Stimulated activated naive CD4-positive, alpha-beta T cell (primary cell): ENCODE measurements at regions not wholly inside any gene's neighbourhood (a gene's known extent, or its start where the extent isn't known, plus 50 kb on each side); places are given as distances from the start of the nearest gene placed in this dataset.
"Not testable (repeated sequence)": the region's sequence is repeated elsewhere in the genome, so short reads cannot be mapped to it uniquely, and the experiment has no call there.

Source experiments
- DNase-seq, 6 experiments: peaks; one replicate each; lab custom pipeline; 2025; lab: John Stamatoyannopoulos, UW

DNA sequence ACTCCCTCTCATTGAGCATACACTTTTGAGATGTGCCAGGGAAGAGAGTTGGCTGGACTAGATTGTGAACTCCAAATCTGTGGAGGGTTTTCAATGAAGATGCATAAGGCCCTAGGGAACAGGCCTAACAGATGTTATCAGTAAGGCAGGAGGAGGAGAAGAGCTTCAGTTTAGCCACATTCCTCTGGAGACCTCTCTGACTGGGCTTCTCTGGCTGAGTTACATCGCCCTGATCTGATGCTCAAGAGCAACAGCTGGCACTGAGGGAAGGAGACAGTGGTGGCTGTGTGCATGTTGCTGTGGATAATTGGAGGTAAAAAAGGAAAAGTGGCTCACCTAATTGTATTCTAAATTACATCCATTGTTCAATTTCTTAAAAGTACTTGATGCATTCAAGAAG, 206.4 kb upstream of the CFAP20DC start:
- no peak for DNase-seq

DNA sequence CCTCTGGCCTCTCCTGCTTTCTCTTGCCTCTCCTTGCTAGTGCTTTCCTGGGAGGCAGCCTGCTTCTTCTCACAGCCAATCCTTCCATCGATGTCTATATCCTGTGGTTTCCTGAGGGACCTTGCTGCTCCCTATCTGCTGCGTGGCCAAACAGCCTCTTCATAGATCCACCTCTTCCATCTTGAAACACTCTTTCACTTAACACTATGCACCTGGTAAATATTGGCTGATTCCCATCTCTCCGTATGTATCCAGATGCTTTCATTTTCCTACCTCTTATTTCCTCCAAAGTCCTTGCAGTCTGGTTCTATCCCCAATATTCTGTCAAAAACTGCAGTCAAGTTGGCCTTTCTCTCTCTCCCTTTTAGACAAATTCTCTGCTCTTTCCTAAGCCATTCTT, 205.2 kb upstream of the CFAP20DC start:
- DNase-seq, result no peak

DNA sequence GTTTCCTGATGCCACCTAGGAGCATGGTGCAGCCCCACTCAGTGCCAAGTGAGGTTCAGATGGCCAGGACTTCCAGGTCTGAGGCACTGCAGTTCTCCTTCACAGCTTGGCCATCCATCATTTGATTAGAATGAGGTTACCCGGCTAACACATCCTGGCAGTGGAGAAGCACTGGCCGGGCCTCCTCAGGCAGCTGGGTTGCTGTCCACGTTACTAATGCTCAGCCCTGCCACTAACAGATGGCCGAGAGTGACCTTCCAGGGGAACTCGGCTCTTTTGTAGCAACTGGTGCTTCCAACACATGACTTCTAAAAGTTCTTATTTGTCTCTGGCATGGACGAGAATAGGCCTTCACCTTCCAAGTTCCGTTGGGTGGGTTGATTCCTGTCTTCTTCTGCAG, 204.6 kb upstream of the CFAP20DC start:
- no peak for DNase-seq

DNA sequence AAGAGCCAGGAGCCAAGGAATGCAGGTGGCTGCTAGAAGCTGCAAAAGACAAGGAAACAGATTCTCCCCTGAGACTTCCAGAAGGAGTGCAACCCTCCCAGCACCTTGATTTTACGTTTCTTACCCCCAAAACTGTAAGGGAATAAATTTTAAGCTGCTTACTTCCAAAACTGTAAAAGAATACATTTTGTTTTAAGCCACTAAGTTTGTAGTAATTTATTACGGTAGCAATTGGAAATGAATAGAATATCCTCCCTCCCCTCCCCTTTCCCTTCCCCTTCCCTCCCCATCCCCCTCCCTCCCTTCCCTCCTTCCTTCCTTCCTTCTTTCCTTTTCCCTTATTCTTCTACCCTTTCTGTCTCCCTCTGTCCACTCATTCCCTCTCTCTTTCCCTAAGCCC, 203.7 kb upstream of the CFAP20DC start:
- no peak for DNase-seq

DNA sequence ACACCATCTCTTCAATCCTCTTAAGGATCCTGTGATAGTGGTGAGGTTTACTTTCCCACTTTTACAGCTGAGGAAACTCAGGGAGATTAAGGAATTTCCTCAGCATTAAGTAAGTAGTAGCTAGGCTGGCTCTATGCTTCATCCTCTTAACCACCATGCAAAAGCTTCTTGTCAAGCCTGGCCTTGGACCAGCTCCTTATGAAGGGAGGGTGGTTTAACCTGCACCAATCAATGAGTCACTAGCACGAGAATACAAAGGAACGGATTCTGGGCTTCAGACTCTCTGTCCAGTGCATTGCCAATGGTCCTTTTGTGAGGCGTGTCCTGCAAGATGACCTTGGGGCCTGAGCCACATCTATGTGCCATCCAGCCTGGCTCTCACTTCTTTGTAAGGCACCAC, 202.0 kb upstream of the CFAP20DC start:
- no peak for DNase-seq

DNA sequence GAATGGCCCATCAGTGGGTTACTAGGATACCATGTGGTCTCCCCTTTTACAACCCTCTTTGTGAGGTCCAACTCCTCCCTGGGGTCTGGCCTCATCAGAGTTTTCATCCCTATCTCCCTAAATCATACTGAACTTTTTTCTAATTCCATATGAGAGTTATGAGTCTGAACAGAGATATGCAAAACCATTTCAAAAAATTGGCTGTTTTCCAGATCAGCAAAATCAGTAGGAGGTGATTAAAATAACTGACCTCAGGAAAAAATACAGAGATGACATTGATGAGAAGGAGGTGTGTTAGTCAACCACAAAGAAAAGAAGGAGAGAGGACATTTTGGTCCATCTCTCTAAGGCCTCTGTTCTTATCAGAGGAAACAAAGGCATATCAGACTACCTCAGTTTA, 200.8 kb upstream of the CFAP20DC start:
- DNase-seq, result no peak

DNA sequence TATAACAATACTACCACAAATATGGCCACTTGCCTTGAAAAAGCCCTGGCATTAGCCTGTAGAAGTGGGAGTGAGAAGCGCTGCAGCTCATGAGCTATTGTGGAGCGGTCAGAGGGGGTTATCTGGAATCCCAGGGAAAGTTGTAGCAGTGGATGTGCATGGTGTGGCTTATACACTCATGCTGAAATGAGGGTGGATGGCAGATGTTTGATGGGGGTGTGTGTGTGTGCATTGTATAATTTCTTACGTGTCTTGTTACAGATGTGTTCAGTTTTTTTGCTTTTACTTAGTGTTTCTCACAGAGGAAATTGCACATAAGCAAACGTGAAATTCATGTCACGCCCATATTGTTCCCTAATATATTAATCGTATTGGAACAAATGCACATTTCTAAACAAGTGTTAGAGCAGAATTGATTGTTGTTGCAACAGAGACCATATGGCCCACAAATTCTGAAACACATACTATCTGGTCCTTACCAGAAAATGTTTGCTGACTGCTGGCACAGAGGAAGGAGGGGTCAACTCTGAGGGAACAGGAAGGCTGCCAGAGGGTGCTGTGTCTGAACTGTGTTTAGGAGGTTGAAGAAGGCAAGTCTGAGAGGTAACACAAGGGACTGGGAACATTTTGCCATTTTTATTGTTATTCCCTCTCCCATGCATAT, 200.0 kb upstream of the CFAP20DC start:
- no peak for DNase-seq

DNA sequence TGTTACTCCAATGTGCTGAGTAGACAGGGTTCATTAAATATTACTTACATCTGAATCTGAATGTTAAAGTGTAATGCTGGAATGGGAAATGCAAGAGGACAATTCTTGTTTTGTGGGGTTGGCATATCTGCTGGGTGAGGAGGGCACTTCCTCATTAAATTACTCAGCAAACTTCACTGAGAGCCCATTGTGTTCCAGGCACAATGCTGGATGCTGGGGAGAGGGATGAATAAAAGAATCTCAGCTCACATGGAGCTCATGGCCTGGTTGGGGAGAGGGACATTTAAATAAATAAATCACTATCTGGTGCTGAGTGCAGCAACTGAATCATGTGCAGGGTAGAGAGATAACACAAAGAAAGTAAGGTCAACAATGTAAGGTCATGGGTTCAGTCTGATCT, 199.2 kb upstream of the CFAP20DC start:
- no peak for DNase-seq

DNA sequence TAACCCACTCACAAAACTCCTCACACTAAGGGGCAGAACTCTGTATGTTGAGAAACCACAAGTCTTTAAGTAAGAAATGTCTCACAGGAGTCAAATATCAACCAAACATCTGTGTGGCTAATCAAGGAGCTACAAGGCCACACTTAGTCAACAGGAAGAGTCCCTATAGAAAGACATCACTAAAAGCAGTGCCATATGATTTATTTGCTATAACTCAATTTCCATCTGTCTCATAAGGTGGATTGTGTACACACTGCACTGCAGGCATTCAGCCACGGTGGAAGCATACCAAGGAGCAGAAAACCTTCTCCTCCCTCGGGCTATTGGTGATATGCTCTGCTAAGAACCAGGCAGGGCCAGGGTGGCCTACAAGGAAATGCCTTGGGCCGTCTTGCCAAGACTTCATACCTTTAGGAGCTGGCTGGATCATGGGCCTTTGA, 197.6 kb upstream of the CFAP20DC start:
- DNase-seq, result no peak

DNA sequence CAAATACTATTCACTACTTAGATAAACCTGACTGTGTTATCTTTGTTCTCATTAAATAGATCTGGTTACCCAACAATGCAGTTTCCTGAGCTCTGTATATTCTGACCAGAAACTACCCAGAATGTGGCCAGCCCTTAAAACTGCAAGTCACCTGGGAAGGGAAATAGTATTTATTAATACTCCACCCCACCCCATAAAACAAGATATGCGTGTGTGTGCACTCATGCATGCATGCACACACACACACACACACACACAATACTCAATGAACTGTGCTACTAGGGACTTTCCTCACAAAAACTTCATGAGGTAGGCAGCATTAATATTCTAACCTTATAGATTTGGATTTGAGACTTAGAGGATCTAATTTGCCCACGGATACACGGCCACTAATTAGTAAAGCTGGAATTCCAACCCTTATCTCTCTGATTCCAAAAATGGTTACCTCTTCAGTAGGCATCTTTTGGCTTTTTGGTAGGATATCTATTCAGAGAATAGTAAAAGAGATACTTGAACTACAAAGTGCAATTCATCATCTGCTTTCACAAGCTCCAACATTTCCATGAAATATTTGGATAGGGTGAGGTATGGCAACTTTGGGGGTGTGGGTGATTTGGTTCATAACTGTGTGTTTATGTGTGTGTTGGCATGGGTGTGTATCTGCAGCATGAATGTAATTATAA, 197.0 kb upstream of the CFAP20DC start:
- no peak for DNase-seq

DNA sequence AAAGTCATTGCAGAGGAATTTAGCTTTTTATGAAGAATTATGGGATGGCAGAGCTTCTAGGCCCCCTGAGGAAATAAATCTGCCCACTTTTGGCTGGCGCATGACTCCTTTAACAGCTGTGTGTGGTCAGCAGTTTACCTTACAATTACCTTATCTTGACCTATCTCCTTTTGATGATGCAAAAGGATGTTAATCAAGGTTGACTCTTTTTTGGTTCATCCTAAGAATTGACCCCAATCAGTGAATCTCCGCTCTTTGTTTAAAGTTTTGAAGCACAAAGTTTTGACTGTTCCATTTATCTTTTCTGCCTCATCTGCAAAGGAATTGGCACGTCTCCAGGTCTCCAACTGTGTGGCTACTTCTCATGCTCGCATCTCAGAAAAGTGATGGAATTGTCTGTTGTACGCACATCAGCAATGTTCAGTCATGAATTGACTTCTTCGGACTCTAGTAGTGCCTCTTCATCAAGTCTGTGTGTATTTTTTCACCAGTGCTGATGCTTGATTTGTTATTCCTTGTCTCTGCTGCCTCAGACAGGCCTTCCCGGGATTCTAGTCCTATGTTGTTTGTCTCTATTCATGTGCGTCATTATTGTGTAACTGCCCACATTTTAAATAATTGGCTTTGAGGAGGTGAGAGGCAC, 196.2 kb upstream of the CFAP20DC start:
- DNase-seq, result no peak

DNA sequence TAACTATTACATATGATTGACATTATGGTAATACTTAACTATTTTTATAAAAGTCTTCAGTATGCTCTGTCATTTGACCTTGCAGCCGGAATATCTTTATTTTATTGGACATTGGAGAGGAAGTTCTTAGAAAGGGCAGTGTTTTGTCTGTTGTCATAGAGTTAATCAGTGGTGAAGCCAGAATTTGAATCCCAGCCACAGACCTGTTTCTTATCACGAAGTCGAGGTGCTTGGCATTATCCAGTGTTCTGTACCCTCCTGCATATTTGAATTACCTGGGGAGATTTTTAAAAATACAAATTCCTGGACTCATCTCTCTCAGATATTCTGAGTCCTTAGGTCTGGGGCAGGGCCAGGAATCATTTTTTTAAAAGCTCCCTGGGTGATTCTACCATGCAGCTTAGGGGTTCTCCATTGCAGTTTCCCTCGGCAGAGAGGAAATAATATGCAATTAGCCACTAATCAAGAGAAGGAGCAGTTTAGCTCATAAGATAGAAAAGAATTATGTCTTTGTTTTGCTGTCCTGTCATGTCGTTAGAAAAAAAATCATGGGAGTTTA, 195.6 kb upstream of the CFAP20DC start:
- no peak for DNase-seq

DNA sequence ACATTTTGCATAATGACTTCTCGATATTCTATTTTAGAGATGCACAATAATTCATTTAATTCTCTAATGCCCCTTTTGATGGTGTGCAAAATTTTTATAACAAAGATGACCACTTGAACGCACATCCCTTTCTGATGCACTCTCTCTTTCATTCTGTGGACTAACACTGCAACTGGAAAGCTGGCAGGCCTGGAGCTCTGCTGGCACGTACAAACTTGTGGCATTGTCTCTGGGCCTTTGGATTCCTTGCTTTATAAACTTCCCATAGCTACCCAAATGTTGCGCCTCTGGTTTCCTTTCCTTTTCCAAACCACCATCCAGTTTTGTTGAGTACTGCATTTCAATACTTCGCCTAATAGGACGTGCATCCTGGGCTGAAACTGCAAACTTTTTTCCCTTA, 194.5 kb upstream of the CFAP20DC start:
- DNase-seq, result no peak

DNA sequence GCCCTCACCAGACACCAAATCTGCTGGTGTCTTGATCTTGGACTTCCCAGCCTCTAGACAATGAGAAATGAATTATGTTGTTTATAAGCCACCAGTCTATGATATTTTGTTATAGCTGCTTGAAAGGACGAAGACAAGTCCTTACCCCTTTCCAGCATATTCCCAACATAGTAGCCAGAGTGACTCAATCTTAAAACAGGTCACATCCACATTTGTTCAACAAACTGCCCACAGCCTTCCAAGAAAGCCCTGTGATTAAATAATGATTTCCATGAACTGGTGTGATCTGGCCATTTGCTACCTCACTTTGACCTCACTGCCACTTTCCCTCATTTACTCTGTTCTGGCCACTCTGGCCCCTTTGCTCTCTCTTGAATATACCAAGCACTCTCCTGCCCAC, 193.7 kb upstream of the CFAP20DC start:
- no peak for DNase-seq

DNA sequence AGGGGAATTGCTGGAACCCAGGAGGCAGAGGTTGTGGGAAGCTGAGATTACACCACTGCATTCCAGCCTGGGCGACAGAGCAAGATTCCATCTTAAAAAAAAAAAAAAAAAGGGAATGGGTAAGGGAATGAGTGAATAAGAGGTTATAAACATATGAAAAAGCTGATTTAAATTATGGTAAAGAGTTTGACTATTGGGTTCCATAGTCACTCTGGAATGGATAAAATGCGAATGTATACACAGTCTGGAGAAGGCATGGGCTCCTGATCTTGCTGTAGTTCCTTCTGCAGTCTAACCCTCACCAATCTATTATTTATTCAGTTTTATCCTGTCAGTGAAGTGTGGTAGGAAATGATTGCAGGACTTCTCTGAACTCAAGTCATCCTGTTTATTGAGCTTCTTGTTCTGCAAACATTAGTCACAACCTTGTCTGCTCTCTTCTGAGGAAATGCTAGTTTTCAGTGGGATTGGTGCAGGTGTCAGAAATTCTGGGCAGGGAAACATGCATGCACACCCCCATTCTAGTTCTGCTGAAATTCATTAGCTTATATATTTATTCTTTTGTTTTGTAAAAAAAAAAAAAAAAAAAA, 190.9 kb upstream of the CFAP20DC start:
- no peak for DNase-seq

DNA sequence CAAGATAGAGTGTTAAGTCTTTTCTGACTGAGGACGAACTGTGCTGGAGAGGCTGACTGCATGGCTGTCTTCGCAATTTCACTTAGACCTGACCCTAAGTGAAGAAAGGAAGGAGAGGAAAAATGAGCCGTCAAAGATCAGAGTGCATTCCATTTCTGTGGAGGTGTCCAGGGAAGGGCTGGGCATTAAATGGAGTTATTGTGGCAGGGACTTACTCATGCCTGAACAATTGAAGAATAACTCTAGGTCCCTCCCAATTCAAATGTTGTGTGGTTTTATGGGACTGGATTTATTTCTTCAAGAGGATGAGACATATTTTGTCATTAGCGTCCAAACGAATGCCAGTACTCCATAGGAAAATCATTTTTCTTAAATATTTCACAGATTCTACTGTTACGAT, 187.3 kb upstream of the CFAP20DC start:
- no peak for DNase-seq

DNA sequence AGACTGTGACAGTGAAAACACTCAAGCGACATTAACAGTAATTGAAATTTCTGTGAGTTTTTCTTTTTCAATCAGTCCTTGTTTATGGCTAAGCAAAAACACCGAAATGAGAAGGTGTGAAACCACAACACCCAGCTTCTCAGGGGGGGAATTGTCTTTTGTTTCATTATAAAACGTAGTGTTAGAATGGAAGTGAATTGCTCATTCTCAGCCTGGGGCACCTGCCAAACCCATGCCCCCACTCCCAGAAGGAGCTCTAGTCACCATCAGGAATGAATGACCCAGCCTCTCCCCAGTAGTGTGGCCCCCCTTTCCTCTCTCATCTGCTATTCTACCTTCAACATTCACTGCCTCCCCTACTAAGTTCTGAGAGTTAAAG, 185.8 kb upstream of the CFAP20DC start:
- no peak for DNase-seq

DNA sequence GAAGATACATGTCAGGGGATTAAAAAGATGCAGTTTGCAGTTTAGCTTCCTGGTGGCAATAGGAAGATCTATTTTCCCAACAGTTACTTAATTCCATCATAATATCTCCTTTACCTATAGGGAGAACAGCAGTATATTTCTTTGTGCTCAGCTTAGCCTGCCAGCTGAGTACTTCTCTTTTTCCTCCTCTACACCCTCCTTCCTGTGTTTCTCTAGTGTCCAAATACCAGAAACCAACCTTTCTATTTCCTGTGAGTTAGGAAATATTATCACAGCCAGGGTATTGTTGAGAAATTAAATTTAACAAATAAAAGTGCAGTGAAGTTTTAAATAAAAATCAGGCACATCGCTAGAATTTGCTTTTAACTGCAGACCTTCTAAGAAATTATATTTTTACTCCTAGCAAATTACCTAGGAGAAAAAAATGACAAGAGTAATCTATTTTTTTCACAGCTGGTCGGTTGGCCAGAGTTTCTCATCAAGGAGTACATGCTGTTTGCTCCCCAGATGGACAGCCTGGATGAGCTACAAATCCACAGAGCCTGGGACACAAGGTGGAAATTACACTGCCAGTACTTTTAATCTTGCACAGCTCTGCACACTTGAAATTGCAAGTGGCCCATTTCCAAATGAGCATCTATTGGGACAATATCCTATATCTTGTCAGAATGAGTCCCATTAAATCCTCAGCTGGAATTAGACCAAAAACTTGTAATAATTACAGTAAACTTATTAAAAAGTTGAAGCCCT, 185.2 kb upstream of the CFAP20DC start:
- DNase-seq, result no peak

DNA sequence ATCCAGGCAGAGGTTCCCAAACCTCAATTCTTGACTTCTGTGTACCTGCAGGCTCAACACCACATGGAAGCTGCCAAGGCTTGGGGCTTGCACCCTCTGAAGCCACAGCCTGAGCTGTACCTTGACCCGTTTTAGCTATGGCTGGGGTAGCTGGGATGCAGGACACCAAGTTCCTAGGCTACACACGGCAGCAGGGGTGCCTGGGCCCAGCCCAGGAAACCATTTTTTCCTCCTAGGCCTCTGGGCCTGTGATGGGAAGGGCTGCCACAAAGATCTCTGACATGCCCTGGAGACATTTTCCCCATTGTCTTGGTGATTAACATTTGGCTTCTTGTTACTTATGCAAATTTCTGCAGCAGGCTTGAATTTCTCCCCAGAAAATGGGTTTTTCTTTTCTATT, 180.6 kb upstream of the CFAP20DC start:
- not testable (repeated sequence) for DNase-seq

DNA sequence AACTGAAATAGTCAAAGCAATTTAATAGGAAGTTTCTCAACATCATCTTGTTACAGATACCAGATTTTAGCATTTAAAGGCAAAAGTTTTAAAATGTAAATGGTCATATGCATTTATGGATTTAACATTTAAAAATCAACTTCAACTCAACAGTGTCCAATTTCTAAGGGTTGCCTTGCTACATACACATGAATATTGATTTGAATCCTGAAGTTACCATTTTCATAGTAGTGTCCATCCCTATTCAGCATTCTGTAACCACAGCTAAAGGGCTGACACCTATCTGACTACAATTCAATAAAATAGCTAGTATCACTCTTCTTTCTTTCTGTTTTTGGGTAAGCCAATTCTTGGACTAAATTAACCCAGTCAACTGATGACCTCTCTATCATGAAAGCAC, 164.0 kb upstream of the CFAP20DC start:
- DNase-seq, result no peak

DNA sequence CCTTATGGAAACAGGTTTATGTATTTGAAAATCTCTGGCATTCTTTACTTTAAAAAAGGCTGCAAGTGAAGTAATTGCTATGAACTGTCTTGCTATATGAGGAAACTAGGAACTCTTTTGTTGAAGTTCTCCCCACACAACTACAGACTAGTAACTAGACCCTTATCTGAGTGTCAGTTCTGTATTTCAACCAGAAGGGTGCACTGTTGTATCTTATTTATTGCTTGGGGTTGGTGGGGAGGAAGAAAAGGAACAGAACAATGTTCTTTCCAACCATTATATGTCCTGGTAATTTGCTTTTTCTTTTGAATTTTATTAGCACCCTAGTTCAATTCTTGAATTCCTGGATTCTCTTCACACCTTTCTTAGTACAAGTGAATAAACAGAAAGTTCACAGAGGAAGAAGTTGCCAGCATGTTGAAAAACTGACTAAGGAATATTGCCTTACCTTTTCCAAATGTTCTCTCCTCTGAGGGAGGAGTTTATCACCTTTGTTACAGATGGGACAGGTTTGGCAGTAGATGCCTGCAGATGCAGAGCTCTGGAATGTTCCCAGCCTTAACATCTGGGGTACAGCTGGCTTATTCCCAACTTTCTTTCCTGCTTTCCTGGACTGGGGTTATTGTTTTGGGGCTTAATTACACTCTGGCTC, 162.4 kb upstream of the CFAP20DC start:
- peak in 2 of 6 experiments; percentile 51 to 56 for DNase-seq

DNA sequence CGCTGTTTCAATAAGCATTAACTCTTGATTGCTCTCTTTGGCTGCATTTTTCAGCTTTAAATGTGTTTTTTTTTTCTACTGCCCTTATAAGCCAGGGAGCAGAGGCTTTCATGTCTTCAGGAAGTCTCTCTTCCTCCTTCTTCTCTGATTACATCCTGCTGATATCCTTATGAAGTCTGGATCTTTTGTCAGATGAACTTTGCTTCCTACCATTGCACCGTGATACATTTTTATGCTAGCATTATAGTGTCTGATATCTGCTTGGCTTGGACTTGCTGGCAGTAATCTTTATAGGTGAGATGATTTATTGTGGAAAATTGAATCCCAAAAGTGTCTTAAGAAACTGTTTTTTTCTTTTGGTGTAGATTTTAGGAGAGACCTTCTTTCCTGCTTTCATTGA, 160.4 kb upstream of the CFAP20DC start:
- DNase-seq, result no peak
